CD4-positive, alpha-beta T cell treated with Interleukin-21 for 1 hour (primary cell): ENCODE measurements at regions not wholly inside any gene's neighbourhood (a gene's known extent, or its start where the extent isn't known, plus 50 kb on each side); places are given as distances from the start of the nearest gene placed in this dataset.

Experiments used
- DNase-seq: peaks from one replicate; pipeline ENCODE4 v3.0.0-alpha.2; 2020

- DNase-seq: no peak
Observed at GRCh38 chr5:158140120-158140731, 281.3 kb upstream of the CLINT1 start.

- no peak for DNase-seq
Observed at GRCh38 chr5:158139161-158139560, 280.2 kb upstream of the CLINT1 start.

GRCh38 chr5:158135682-158136179 is 276.8 kb upstream of the CLINT1 start:
- no peak for DNase-seq

GRCh38 chr5:158133369-158133768 is 274.4 kb upstream of the CLINT1 start:
- no peak for DNase-seq

- no peak for DNase-seq
Observed at GRCh38 chr5:158127536-158127935, 268.6 kb upstream of the CLINT1 start.

- no peak for DNase-seq
Observed at GRCh38 chr5:158126442-158127405, 267.8 kb upstream of the CLINT1 start.

- no peak for DNase-seq
Observed at GRCh38 chr5:158124606-158125316, 265.8 kb upstream of the CLINT1 start.

- DNase-seq: no peak
Observed at GRCh38 chr5:158123595-158123994, 264.6 kb upstream of the CLINT1 start.

- DNase-seq: no peak
Observed at GRCh38 chr5:158121678-158122077, 262.7 kb upstream of the CLINT1 start.

- DNase-seq: no peak
Observed at GRCh38 chr5:158120760-158121159, 261.8 kb upstream of the CLINT1 start.

GRCh38 chr5:158119961-158120723 is 261.2 kb upstream of the CLINT1 start:
- DNase-seq: no peak

GRCh38 chr5:158117467-158118160 is 258.7 kb upstream of the CLINT1 start:
- no peak for DNase-seq

- DNase-seq: no peak
Observed at GRCh38 chr5:158116965-158117364, 258.0 kb upstream of the CLINT1 start.

- DNase-seq: no peak
Observed at GRCh38 chr5:158115468-158115867, 256.5 kb upstream of the CLINT1 start.

GRCh38 chr5:158108177-158108576 is 249.2 kb upstream of the CLINT1 start:
- no peak for DNase-seq

GRCh38 chr5:158100373-158100888 is 241.5 kb upstream of the CLINT1 start:
- no peak for DNase-seq

- no peak for DNase-seq
Observed at GRCh38 chr5:158099571-158100105, 240.7 kb upstream of the CLINT1 start.

GRCh38 chr5:158096835-158097234 is 237.9 kb upstream of the CLINT1 start:
- no peak for DNase-seq

- DNase-seq: no peak
Observed at GRCh38 chr5:158086856-158087255, 227.9 kb upstream of the CLINT1 start.

- no peak for DNase-seq
Observed at GRCh38 chr5:158084292-158084691, 225.3 kb upstream of the CLINT1 start.

GRCh38 chr5:158082696-158083287 is 223.8 kb upstream of the CLINT1 start:
- no peak for DNase-seq
